ENCODE measurements at regions not wholly inside any gene's neighbourhood (a gene's known extent, or its start where the extent isn't known, plus 50 kb on each side); places are given as distances from the start of the nearest gene placed in this dataset.
A peak's percentile ranks its signal among the peaks of the same experiment; 100 is the strongest.

DNA sequence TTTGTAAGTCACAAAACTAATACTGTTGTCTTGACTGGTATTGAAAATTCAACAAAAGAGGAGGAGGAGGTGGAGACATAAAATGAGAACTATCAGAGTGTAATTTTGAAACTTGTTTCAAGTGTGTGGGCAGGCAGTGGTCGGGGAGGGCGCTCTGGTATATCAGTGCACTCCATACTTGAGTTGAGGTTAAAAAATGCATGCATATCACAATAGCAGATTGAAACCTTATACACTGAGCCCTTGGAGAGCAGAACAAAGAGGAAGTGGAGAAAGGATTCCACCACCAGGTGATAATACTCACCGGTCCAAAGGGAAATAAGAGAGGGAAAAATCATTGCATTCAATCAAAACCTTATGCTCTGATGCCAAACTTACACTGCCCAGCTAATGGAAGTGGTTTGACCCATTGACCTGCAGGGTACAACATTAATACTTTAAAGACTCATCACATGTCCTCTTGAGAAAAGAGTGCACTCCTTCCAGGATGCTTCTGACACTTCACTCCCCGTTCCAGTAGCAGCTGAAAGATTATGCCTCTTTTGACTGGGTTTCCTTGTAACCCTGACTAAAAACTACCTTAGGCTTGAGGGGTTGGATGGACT is 79.5 kb upstream of the FAM169A start:
- Mint-ChIP-seq H3K27me3 (no peaks in the 10 kb centered on the region), H3K9me3 (no peaks in the 10 kb centered on the region), H3K4me3 (no peak overlapping the region), H3K4me1 (peaks cover 11% of the 10 kb centered on the region), H3K36me3 (no peaks in the 10 kb centered on the region), H3K27ac (no peak overlapping the region)

DNA sequence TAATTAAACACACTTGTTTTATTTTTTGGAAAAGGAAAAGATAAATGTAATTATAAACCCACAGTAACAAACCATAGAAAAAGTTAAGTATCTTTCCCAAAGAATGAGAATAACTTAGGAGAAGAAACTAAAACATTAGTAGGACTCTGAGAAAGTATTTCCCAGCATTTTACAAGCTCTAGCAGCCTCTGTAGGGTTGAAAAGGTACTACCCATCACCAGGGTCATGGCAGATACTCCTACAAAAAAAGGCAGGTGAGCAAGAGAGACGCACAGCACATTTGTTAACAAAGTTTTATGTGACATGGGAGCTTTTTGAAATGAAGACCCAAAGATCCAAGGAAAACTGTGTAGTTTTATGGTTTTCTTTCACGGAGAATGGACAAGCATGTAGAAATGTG is 77.7 kb upstream of the FAM169A start:
- H3K4me3 Mint-ChIP-seq: no peak overlapping the region
- H3K27ac Mint-ChIP-seq: no peak overlapping the region
- peaks cover 12% of the 10 kb centered on the region for H3K4me1 Mint-ChIP-seq
- H3K27me3 Mint-ChIP-seq: no peaks in the 10 kb centered on the region
- no peaks in the 10 kb centered on the region for H3K9me3 Mint-ChIP-seq
- no peaks in the 10 kb centered on the region for H3K36me3 Mint-ChIP-seq

DNA sequence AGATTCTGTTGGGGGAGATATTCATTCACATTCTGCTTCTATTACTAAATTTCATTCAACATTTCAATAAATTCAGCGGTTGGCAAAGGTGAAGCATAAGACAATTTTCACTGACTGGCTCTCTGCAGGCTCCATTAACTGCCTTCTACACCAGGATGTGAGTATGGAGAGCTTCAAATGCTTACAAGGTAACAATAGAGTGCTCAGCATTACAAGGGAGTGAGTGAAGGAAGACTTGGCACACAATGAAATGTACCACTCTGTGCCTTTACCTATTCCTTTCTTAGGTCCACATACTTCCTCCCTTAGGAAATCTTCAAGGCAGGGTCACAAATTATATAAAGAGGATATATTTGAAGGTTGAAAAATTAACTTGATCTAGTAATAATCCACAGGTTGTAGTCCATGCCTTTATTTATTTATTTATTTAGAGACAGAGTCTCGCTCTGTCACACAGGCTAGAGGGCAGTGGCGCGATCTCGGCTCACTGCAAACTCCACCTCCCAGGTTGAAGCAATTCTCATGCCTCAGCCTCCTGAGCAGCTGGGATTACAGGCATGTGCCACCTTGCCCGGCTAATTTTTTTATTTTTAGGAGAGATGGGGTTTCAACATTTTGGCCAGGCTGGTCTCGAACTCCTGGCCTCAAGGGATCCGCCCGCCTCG is 76.6 kb upstream of the FAM169A start:
- Mint-ChIP-seq H3K9me3 (no peaks in the 10 kb centered on the region), H3K4me3 (no peak overlapping the region), H3K4me1 (peaks cover 24% of the 10 kb centered on the region), H3K27me3 (no peaks in the 10 kb centered on the region), H3K27ac (no peak overlapping the region), H3K36me3 (no peaks in the 10 kb centered on the region)

DNA sequence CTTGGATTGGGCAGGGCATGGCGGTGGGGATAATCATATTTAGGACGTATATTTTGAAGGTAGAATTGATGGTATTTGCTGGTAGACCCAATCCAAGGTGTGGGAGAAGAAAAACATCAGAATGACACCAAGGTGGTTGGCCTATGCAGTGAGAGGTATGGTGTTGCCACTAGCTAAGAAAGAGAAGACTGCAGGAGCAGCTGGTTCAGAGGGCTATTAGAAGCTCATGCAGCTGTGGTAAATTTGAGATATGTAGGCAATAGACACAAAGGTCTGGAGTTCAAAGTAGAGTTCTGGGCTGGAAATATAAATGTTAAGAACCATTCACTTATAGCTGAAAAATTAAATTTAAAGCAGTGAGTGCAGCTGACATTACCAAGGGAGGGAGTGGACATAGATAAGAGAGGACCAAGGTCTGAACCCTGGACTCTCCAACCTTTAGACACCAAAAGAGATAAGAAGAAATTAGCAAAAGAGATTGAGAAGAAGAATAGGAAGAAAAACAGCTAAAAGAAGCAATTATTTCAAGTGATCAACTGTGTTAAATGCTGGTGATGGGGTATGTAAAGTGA is 74.7 kb upstream of the FAM169A start:
- H3K27ac Mint-ChIP-seq: no peak overlapping the region
- no peak overlapping the region for H3K4me3 Mint-ChIP-seq
- H3K36me3 Mint-ChIP-seq: no peaks in the 10 kb centered on the region
- H3K9me3 Mint-ChIP-seq: no peaks in the 10 kb centered on the region
- H3K4me1 Mint-ChIP-seq: peaks cover 31% of the 10 kb centered on the region
- no peaks in the 10 kb centered on the region for H3K27me3 Mint-ChIP-seq

DNA sequence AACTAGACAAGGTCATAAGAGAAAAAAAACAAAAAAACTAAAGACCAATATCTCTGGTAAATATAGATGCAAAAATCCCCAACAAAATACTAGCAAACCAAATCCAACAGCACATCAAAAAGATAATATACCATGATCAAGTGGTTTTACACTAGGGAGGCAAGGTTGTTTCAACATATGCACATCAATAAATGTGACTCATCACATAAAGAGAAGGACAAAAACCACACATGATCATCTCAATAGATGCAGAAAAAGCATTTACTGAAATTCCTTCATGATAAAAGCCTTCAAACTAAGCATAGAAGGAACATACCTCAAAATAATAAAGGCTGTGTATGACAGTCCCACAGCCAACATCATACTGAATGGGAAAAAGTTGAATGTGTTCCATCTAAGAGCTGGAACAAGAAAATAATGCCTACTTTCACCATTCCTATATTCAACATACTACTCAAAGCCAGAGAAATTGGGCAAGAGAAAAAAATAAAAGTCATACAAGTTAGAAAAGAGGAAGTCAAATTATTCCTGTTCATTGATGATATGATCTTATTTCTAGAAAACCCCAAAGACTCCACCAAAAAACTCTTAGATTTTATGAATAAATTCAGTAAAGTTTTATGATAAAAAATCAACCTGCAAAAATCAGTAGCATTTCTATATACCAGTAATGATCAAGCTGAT is 72.2 kb upstream of the FAM169A start:
- Mint-ChIP-seq H3K27ac (peak overlapping the region; percentile 9), H3K4me3 (no peak overlapping the region), H3K27me3 (no peaks in the 10 kb centered on the region), H3K9me3 (no peaks in the 10 kb centered on the region), H3K4me1 (peaks cover 42% of the 10 kb centered on the region), H3K36me3 (no peaks in the 10 kb centered on the region)

DNA sequence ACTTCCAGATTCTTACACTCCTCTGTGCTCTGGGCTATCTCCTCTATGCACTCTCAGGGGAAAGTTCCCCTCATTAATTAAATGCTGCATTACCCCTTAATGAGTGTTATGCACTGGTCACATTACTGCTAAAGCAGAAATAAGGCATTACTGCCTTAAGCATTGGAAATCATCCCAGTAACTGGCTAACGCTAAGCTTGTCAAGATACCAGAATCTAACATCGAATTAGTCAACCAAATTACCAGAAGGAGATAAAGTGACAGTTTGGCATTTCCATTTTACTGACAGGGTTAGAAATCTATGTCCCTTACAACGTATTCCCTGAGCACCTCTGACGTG is 69.5 kb upstream of the FAM169A start:
- Mint-ChIP-seq H3K27me3 (no peaks in the 10 kb centered on the region), H3K4me1 (peaks cover 42% of the 10 kb centered on the region), H3K4me3 (peak overlapping the region; percentile 71), H3K36me3 (no peaks in the 10 kb centered on the region), H3K27ac (peak overlapping the region; percentile 43), H3K9me3 (no peaks in the 10 kb centered on the region)

DNA sequence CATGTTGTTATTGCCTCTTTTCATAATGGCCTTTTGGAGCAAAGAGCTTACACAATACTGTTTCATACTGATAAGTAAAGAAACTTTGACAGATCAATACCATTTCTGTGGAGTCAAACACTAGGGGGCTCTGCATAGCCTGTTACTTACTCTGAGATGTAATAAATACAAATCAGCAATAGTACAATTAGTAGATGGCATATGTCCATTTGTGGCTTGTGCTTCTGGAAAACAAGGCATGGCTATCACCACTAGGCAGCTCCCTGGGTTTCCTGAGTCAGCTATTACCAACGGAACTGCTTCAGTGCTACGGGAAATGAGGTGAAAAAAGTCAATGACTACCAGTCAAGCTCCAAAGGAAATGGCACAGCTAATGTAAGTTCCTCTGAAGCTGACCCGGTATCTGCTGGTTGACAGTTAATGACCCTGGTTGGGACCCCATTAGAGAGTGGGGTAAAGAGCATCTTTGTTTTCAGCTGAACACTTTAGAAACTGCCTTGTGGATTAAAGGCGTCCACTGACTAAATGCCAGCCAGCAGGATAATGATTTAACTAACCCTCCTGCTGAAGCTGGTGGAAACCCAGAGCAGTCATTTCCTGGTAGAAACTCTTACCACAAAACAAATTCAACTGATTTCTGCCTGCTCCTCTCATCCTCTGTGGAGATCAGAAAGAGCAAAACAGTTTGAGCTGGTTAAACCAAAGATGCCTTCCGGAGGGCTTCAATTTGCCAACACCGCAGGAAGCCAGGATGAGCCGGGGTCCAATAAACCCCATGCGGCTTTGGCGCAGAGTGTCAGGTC is 69.0 kb upstream of the FAM169A start:
- Mint-ChIP-seq H3K4me1 (peaks cover 42% of the 10 kb centered on the region), H3K27me3 (no peaks in the 10 kb centered on the region), H3K4me3 (peak overlapping the region; percentile 71)

DNA sequence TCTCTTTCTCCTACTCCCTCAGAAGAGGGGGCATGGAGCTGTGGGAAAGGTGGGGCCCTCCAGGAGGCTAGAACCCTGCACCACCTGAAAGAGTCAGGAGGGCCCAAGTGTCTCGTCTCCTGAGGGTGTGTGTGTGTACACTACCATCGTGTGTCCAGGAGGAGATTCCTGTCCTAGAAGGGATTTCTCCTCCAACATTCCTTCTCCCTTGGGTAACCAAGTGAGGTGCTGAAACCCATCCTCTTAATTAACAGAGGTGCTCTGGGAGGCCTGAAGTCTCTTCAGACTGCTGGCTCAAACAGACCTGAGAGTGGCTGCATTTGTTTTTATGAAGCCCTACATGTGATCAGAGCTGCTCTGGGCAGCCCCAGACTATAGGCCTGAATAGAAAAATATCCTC is 61.1 kb upstream of the FAM169A start:
- H3K9me3 Mint-ChIP-seq: no peaks in the 10 kb centered on the region
- no peak overlapping the region for H3K27ac Mint-ChIP-seq
- no peak overlapping the region for H3K4me3 Mint-ChIP-seq
- H3K36me3 Mint-ChIP-seq: no peaks in the 10 kb centered on the region
- no peaks in the 10 kb centered on the region for H3K27me3 Mint-ChIP-seq
- H3K4me1 Mint-ChIP-seq: no peaks in the 10 kb centered on the region

More for the DNA sequence above, 69.0 kb upstream of the FAM169A start:
- Mint-ChIP-seq H3K9me3 (no peaks in the 10 kb centered on the region), H3K36me3 (no peaks in the 10 kb centered on the region), H3K27ac (peak overlapping the region; percentile 43)

DNA sequence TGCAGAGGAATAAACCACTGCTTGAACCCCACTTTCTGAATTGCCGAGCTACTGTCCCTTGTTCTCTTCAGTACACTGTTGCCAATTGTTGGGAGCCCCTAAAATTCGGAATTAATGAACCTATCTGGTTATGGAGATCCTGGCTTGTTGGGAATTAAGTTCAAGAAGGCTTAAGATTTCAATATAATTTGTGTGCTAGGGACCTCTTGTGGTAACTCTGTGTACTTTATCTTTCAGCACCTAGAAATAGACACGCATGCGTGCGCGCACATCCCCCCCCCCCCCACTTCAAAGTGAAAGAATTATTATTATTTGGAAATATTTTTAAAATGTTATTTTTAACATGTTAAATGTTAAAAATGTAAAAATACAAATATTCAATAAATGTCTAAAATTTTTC is 53.3 kb upstream of the FAM169A start:
- no peak overlapping the region for H3K4me3 Mint-ChIP-seq
- H3K4me1 Mint-ChIP-seq: no peaks in the 10 kb centered on the region
- no peaks in the 10 kb centered on the region for H3K9me3 Mint-ChIP-seq
- H3K36me3 Mint-ChIP-seq: no peaks in the 10 kb centered on the region
- no peaks in the 10 kb centered on the region for H3K27me3 Mint-ChIP-seq
- H3K27ac Mint-ChIP-seq: no peak overlapping the region

DNA sequence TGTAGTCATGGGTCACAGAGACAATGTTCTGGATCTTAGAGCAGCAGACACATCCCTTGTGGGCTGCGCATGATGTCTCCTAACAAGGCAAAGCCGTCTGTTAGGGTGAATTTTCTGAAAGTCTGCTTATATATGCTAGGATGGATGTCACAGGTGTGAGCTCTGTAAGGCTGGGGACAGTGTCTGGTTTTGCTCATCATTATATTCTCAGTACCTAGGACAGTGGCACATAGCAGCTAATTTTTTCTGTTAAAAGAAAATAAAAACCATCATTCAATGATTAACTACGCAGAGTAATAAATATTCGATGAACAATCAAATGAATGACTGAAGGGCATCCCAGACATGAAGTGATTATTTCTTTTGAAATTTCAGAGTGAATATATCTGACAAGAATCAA is 52.9 kb upstream of the FAM169A start:
- Mint-ChIP-seq H3K36me3 (no peaks in the 10 kb centered on the region), H3K4me3 (no peak overlapping the region), H3K4me1 (no peaks in the 10 kb centered on the region), H3K9me3 (no peaks in the 10 kb centered on the region), H3K27ac (no peak overlapping the region), H3K27me3 (no peaks in the 10 kb centered on the region)

DNA sequence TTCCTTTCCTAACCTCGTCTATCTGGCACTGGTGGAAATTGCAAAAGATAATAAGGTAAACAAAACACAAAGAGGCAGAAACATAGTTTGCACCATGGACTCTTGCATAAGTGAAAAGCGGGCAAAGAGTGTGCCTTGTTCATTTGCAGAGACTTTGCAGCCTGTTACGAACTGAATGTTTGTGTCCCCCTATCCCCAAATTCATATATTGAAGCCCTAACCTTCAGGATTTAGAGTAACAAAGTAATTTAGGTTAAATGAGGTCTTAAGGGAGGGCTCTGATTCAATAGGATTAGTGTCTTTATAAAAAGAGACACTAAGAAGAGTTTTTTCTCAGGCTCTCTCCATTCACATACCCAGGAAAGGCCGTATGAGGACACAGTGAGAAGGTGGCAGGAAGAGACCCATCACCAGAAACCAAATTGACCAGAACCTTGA is 52.1 kb upstream of the FAM169A start:
- Mint-ChIP-seq H3K9me3 (no peaks in the 10 kb centered on the region), H3K27me3 (peaks cover 2% of the 10 kb centered on the region), H3K36me3 (no peaks in the 10 kb centered on the region), H3K27ac (no peak overlapping the region), H3K4me3 (no peak overlapping the region), H3K4me1 (no peaks in the 10 kb centered on the region)

DNA sequence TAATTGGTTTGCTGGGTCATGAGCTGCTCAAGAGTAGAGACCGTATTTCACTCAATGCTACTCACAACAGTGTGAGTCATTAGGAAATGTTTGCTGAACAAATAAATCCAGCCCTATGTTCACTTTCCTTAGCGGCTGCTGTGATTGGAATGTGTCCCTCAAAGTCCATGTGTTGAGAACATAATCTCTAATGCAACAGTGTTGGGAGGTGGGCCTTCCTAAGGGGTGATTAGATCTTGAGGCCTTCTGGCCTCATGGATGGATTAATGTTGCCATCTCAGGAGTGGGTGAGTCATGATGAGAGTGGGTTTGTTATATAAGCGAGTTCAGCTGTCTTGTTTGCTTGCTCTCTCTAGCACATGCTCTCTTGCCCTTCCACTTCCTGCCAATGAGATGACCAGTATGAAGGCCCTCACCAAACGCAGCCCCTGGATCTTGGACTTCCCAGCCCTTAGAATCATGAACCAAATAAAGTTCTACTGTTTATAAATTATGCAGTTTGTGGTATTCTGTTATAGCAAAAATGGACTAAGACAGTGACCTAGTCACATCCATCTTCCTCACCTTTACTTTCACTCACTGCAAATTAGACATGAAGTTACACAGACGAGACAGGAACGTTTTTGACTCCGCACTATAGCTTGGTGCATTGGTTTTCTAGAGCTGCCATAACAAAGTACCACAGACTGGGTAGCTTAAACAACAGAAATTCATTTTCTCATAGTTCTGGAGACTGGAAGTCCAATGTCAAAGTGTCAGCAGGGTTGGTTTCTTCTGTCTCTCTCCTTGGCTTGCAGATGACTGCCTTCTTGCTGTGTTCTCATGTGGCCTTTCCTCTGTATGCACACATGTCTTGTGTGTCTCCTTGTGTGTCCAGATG is 50.9 kb upstream of the FAM169A start:
- H3K4me1 Mint-ChIP-seq: no peaks in the 10 kb centered on the region
- no peaks in the 10 kb centered on the region for H3K9me3 Mint-ChIP-seq
- no peaks in the 10 kb centered on the region for H3K36me3 Mint-ChIP-seq
- H3K27me3 Mint-ChIP-seq: peaks cover 2% of the 10 kb centered on the region
- H3K4me3 Mint-ChIP-seq: no peak overlapping the region
- no peak overlapping the region for H3K27ac Mint-ChIP-seq

Data from activated naive CD4-positive, alpha-beta T cell treated with anti-CD3 and anti-CD28 coated beads, Interleukin-2, amount 50 U/mL, for 24 hours (primary cell).